H9 (cell line): ENCODE measurements at regions not wholly inside any gene's neighbourhood (a gene's known extent, or its start where the extent isn't known, plus 50 kb on each side); places are given as distances from the start of the nearest gene placed in this dataset.

Experiments used
- DNase-seq: peaks from one replicate; pipeline ENCODE4 v3.0.0-alpha.2; 2017
- H2AFZ ChIP-seq: one replicate; pipeline ENCODE4 v1.6.1; 2013; ENCODE audit warnings: mild to moderate bottlenecking, low read length, control low read depth, moderate library complexity
- H2AK5ac ChIP-seq: 2 replicates; pipeline ENCODE4 v1.6.1; 2013; ENCODE audit warnings: low read length, control low read depth, mixed read lengths; ENCODE audit not compliant: insufficient read length
- H2BK120ac ChIP-seq: one replicate; pipeline ENCODE4 v1.6.1; 2013; ENCODE audit warnings: low read depth, mild to moderate bottlenecking, low read length, control low read depth, inconsistent platforms; ENCODE audit not compliant: poor library complexity, severe bottlenecking
- H2BK12ac ChIP-seq: 2 replicates; pipeline ENCODE4 v1.6.1; 2013; ENCODE audit warnings: low read length, control low read depth, mixed read lengths, low read depth; ENCODE audit not compliant: insufficient read length
- H2BK15ac ChIP-seq: 2 replicates; pipeline ENCODE4 v1.6.1; 2013; ENCODE audit warnings: low read depth, low read length, control low read depth
- H2BK20ac ChIP-seq: one replicate; pipeline ENCODE4 v1.6.1; 2013; ENCODE audit warnings: low read depth, mild to moderate bottlenecking, low read length, control low read depth, inconsistent platforms; ENCODE audit not compliant: poor library complexity, severe bottlenecking
- H2BK5ac ChIP-seq: 2 replicates; pipeline ENCODE4 v1.6.1; 2013; ENCODE audit warnings: low read length, control low read depth, mixed read lengths; ENCODE audit not compliant: insufficient read length
- H3K14ac ChIP-seq: 2 replicates; pipeline ENCODE4 v1.6.1; 2013; ENCODE audit warnings: low read length, control low read depth; ENCODE audit not compliant: insufficient read depth
- H3K18ac ChIP-seq: 2 replicates; pipeline ENCODE4 v1.6.1; 2013; ENCODE audit warnings: low read depth, mild to moderate bottlenecking, mixed read lengths, low read length, control low read depth; ENCODE audit not compliant: insufficient read length
- H3K23ac ChIP-seq: 2 replicates; pipeline ENCODE4 v1.6.1; 2013; ENCODE audit warnings: low read length, control low read depth, mixed read lengths, low read depth; ENCODE audit not compliant: insufficient read length
- H3K23me2 ChIP-seq: 2 replicates; pipeline ENCODE4 v1.6.1; 2013; ENCODE audit warnings: low read depth, mild to moderate bottlenecking, mixed read lengths, low read length, control low read depth; ENCODE audit not compliant: insufficient read length, poor library complexity, severe bottlenecking
- H3K27ac ChIP-seq: 2 replicates; pipeline ENCODE4 v1.5.1; 2013; ENCODE audit warnings: low read length, control low read depth, mixed read lengths, low read depth; ENCODE audit not compliant: insufficient read length
- H3K27me3 ChIP-seq: 2 replicates; pipeline ENCODE4 v1.6.1; 2013; ENCODE audit warnings: low read length, control low read depth, inconsistent platforms; ENCODE audit not compliant: insufficient read depth
- H3K4ac ChIP-seq: 2 replicates; pipeline ENCODE4 v1.6.1; 2013; ENCODE audit warnings: low read depth, mild to moderate bottlenecking, control low read depth, inconsistent platforms, low read length, moderate library complexity
- H3K4me1 ChIP-seq: 2 replicates; pipeline ENCODE4 v1.6.1; 2013; ENCODE audit warnings: low read length, control low read depth, inconsistent platforms; ENCODE audit not compliant: insufficient read depth
- H3K4me2 ChIP-seq: 2 replicates; pipeline ENCODE4 v1.6.1; 2013; ENCODE audit warnings: low read length, control low read depth, mixed read lengths; ENCODE audit not compliant: insufficient read length, insufficient read depth
- H3K56ac ChIP-seq: 2 replicates; pipeline ENCODE4 v1.6.1; 2013; ENCODE audit warnings: low read depth, mild to moderate bottlenecking, mixed read lengths, low read length, control low read depth; ENCODE audit not compliant: insufficient read length
- H3K79me1 ChIP-seq: 2 replicates; pipeline ENCODE4 v1.6.1; 2013; ENCODE audit warnings: low read depth, mild to moderate bottlenecking, moderate library complexity, low read length, control low read depth, inconsistent platforms; ENCODE audit not compliant: insufficient read depth, poor library complexity, severe bottlenecking
- H3K79me2 ChIP-seq: 2 replicates; pipeline ENCODE4 v1.6.1; 2013; ENCODE audit warnings: low read length, control low read depth, inconsistent platforms; ENCODE audit not compliant: insufficient read depth
- H3K9ac ChIP-seq: 2 replicates; pipeline ENCODE4 v1.6.1; 2013; ENCODE audit warnings: low read length, control low read depth, mixed read lengths; ENCODE audit not compliant: insufficient read length; ENCODE audit errors: extremely low read depth
- H3K9me3 ChIP-seq: one replicate; pipeline ENCODE4 v1.6.1; 2013; ENCODE audit warnings: low read depth, low read length, inconsistent platforms; ENCODE audit not compliant: control insufficient read depth
- H3T11ph ChIP-seq: one replicate; pipeline ENCODE4 v1.6.1; 2013; ENCODE audit warnings: mild to moderate bottlenecking, low read length, control low read depth, inconsistent platforms
- H4K20me1 ChIP-seq: one replicate; pipeline ENCODE4 v1.6.1; 2013; ENCODE audit not compliant: control insufficient read depth, insufficient read length, insufficient read depth
- H4K5ac ChIP-seq: 2 replicates; pipeline ENCODE4 v1.6.1; 2013; ENCODE audit warnings: low read depth, mild to moderate bottlenecking, mixed read lengths, low read length, control low read depth; ENCODE audit not compliant: insufficient read length
- H4K8ac ChIP-seq: replicated peaks from 2 replicates; pipeline ENCODE4 v1.6.1; 2013; ENCODE audit warnings: low read length, control low read depth, mixed read lengths, low read depth; ENCODE audit not compliant: insufficient read length
- H4K91ac ChIP-seq: 2 replicates; pipeline ENCODE4 v1.6.1; 2013; ENCODE audit warnings: low read depth, mild to moderate bottlenecking, moderate library complexity, mixed read lengths, low read length, control low read depth; ENCODE audit not compliant: insufficient read length
- H3K27ac Mint-ChIP-seq, 3 experiments: 2 replicates in 2 of 3; 3 replicates in 1 of 3; pipeline ENCODE4 v1.8.0; 2020 to 2021; ENCODE audit warnings: mixed read lengths in 3 of 3, mild to moderate bottlenecking in 1 of 3, moderate library complexity in 1 of 3
- H3K27me3 Mint-ChIP-seq: 2 replicates; pipeline ENCODE4 v1.8.0; 2021; ENCODE audit warnings: low read depth, mild to moderate bottlenecking, moderate library complexity, mixed read lengths
- H3K36me3 Mint-ChIP-seq, 3 experiments: 2 replicates in 2 of 3; 3 replicates in 1 of 3; pipeline ENCODE4 v1.8.0; 2020 to 2021; ENCODE audit warnings: low read depth in 3 of 3, mixed read lengths in 3 of 3; ENCODE audit not compliant: insufficient read depth in 1 of 3
- H3K4me1 Mint-ChIP-seq, 2 experiments: 2 replicates each; pipeline ENCODE4 v1.8.0; 2020; ENCODE audit warnings: mixed read lengths in 2 of 2
- H3K4me3 Mint-ChIP-seq, 2 experiments: 2 replicates in 1 of 2; 3 replicates in 1 of 2; pipeline ENCODE4 v1.8.0; 2020 to 2021; ENCODE audit warnings: mild to moderate bottlenecking in 2 of 2, mixed read lengths in 2 of 2, moderate library complexity in 1 of 2
- H3K9me3 Mint-ChIP-seq, 2 experiments: 2 replicates in 1 of 2; 3 replicates in 1 of 2; pipeline ENCODE4 v1.8.0; 2020; ENCODE audit warnings: mild to moderate bottlenecking in 2 of 2, mixed read lengths in 2 of 2, moderate library complexity in 1 of 2
- CTCF ChIP-seq: fragments of 200-600 bp; sonication (generic); conservative IDR thresholded peaks from 3 replicates; pipeline ENCODE4 v1.8.0; 2021; ENCODE audit warnings: antibody characterized with exemption, mild to moderate bottlenecking
- WGBS: extraction: QIAGEN DNeasy Blood & Tissue Kit; methylation state at CpG from one replicate; pipeline ENCODE4 v1.1.7; 2013; ENCODE audit warnings: missing lambda C conversion rate, low lambda C conversion rate, mixed read lengths; ENCODE audit not compliant: insufficient read length; ENCODE audit errors: extremely low coverage; 5-methylcytosine and 5-hydroxymethylcytosine counted together

- no peak overlapping the region for H4K5ac ChIP-seq
- H3K18ac ChIP-seq, result no peak overlapping the region
- no peak overlapping the region for H3K14ac ChIP-seq
- no peak overlapping the region for H3K4me3 Mint-ChIP-seq
- H3K56ac ChIP-seq, result no peak overlapping the region
- no peak overlapping the region for H3K23ac ChIP-seq
- H3K27ac Mint-ChIP-seq, result no peak overlapping the region
- H2BK15ac ChIP-seq, result no peak overlapping the region
- no peak overlapping the region for H3K27ac ChIP-seq
- H3K9me3 Mint-ChIP-seq, result no peaks in the 10 kb centered on the region
- no peaks in the 10 kb centered on the region for H3K27me3 Mint-ChIP-seq
- no peak overlapping the region for H2AK5ac ChIP-seq
- H2BK120ac ChIP-seq, result no peak overlapping the region
- H3K36me3 Mint-ChIP-seq, result no peaks in the 10 kb centered on the region
- no CpG with 5 or more reads among the region's 2 CpGs for WGBS
- H3K27me3 ChIP-seq, result no peaks in the 10 kb centered on the region
- H3T11ph ChIP-seq, result no peak overlapping the region
- no peaks in the 10 kb centered on the region for H3K79me1 ChIP-seq
- no peak overlapping the region for H3K9ac ChIP-seq
- no peak overlapping the region for H2BK20ac ChIP-seq
- no peak overlapping the region for H3K4me2 ChIP-seq
- H3K9me3 ChIP-seq, result no peaks in the 10 kb centered on the region
- H3K79me2 ChIP-seq, result no peaks in the 10 kb centered on the region
- H2BK12ac ChIP-seq, result no peak overlapping the region
- no peaks in the 10 kb centered on the region; the same call in 1 of the 2 replicates for H3K4me1 ChIP-seq
- DNase-seq, result no peak
- H2BK5ac ChIP-seq, result no peak overlapping the region
- no peaks in the 10 kb centered on the region for H3K23me2 ChIP-seq
- no peak overlapping the region for H3K4ac ChIP-seq
- H3K4me1 Mint-ChIP-seq, result peaks cover 20 to 27% of the 10 kb centered on the region in 2 experiments
- no peak overlapping the region for H4K8ac ChIP-seq
- no peak for TF ChIP-seq CTCF
- no peak overlapping the region for H2AFZ ChIP-seq
- no peak overlapping the region for H4K91ac ChIP-seq
- no peaks in the 10 kb centered on the region for H4K20me1 ChIP-seq
These were observed 76.8 kb downstream of the DAD1 start for GRCh38 chr14:22512106-22512814.
